Fibroblast of peridontal ligament (primary cell): ENCODE measurements at regions not wholly inside any gene's neighbourhood (a gene's known extent, or its start where the extent isn't known, plus 50 kb on each side); places are given as distances from the start of the nearest gene placed in this dataset.
"Not testable (repeated sequence)": the region's sequence is repeated elsewhere in the genome, so short reads cannot be mapped to it uniquely, and the experiment has no call there.

Experiments
- DNase-seq: peaks from one replicate; pipeline ENCODE4 v3.0.0-alpha.2; 2010; ENCODE audit errors: extremely low read depth

DNA sequence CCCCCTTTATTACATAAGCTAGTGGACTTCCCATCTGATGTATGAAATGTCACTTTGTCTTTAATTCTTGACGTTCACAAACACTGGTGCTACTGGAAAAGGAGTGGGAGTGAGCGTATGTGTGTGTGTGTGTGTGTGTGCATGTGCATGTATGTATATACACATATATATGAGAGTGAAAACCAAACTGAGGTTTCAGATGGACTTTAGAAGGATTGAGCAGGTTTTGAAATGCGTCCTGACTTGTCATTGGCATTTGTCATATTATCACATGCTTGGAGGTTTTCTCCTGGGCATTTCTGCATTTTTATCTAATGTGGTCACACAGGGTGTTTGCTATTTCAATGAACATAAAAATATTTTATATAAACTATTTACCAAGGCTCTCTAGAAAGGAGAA is 1085.9 kb downstream of the BCL11B start:
- DNase-seq: no peak

DNA sequence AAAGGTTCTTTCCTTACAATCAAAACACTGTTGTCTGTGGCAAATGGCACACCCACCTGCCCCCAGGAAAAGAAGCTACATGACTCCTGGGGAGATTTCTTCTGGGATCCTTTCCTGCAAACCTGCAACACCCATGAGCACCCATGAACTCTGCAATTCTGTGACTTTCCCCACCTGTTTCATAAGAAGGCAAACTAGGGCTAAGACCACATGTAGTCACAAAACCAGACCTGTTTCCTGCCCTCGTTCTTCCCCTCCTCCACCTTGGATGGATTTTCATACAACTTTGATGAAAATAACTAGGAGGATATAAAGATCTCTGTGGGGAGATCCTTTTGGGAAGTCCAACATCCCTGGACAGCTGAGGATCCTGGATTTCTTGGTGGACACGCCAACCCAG is 1084.7 kb downstream of the BCL11B start:
- no peak for DNase-seq

DNA sequence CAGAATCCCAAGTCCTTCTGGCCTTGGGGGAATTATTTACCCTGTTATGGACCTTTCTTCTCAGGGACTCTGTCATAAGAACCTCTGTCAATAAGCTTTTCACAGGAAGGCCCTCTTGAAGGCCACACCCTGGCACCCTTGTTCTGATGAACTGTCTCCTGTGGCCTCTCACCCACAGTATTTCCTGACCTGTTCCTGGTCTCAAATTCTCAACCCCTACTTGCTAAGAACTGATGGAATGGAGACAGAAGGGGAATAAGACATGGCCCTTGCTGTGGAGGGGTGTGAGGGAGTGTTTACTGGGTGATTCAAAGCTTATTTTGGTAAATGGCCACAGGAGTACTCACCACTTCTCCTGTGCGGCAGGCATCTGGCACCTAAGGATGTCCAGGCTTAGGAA is 1082.9 kb downstream of the BCL11B start:
- no peak for DNase-seq

DNA sequence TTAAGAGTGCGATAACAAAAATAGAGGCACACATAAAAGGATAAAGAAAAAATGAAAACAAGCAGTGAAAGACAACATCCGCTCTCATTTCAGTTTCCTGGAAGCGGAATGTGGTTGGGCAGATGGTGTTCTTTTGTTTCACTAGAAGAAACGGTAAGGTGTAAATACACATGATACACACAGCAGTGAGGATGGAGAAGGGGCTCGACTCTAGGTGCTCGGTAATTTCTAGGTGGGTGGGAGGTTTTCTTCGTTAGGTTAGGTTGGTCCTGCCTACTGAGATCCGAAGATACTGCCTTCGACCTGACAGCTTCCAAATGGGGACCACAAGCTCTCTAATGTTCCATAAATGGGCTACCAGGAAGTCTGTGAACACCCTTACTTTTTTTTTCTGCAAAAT is 1082.5 kb downstream of the BCL11B start:
- no peak for DNase-seq

DNA sequence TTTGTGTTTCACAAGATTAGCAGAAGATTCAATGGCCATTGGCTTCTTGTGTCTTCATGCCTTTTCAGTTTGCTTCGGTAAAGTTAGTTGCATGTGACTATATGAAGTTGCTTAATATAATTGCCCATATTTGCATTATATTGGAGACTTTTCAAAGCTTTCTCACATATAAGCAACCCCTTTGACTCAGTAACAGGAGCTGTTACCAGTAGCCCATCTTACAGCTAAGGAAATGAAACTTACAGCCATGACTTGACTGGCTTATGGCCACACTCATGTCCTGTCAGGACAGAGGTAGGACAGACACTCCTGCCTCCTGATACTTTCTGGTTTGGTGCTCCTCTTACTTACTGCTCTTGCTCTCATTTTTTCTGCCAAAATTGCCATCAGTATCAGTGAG is 1082.1 kb downstream of the BCL11B start:
- DNase-seq: no peak

DNA sequence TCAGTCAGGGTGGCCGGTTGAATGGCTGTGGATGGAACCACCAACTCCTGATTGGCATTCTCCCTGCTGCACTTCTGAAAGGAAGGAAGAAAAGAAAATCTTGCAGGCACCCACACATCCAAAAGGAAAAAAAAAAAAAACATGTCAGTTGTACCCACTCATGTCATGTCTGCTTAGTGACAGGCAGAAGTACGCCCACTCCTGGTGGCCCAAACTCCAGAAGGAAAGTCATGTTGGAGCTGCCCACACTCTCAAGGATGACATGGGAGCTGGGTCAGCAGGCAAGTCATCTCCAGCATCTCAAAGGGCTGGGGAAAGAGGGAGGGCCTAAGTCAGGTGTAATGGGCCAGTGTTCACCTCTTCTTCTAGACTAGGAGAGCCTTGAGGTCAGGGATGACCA is 1079.1 kb downstream of the BCL11B start:
- no peak for DNase-seq

DNA sequence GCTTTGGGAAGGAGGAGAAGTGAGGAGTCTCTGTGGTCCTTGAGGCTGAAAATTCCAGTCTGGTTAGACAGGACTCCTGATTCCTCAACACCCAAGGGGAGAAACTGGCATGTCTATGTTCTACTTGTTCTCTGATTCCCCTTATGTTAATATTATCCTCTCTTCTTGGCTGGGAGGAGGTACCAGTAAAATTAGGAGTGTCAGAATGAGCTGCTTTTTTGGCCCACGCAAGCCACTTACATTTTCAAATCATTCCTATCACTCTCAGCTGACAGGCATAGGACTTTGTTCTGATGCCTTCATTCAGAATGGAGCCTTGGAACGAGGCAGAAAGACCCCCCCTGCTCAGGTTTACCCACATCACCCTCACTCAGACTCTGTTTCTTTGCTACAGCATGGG is 1077.2 kb downstream of the BCL11B start:
- no peak for DNase-seq

DNA sequence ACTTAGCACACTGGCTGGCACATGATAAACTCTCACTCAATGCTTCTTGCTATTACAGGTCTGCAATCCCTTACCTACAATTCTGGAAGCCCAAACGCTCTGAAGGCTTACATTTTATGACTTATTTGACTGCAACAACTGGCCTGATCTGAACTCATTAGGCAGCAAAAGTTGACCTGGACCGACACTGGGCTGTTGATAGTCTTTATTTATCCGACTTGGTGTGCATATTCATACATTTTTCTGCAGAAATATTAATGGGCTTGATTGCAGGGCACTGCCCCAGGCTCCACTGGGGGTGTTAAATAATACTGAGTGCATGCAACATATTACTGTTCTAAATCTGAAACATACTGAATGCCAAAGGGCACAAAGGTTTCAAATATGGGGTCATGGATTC is 1076.7 kb downstream of the BCL11B start:
- DNase-seq: no peak

DNA sequence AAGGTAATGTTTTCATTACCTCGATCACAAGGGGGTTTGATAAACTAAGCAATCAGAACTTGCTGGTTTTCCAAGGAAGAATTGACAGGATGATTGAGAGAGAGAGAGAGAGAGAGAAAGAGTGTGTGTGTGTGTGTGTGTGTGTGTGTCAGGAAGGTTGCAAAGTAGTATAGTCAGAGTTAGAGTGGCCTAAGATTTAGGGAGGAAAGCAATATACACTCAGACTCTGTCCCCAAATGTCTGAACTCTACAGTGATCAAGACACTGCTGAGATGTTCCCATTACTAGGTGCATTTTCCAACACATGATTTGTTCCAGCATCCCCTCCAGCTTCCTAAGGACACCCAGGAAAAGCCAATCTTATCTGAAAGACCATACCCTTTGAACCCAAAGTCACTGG is 1074.1 kb downstream of the BCL11B start:
- DNase-seq: no peak

DNA sequence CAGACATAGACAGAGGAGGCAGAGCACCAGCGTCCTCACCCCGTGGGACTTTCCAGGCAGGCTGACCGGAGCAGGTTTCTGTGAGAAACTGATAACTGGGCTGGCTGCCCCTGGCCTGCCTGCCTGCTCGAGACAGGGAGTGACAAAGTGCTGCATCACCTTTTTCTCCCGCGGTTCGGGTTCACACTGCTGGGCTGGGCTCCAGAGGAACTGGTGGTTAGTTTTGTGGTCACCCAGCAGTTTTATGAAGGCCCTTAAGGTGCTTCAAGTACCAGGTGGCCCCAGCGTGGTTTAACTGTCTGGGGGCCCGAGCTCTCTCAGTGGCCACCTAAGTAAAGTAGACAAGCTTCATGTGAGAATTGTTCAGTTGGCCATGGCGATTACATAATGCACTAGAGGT is 1073.6 kb downstream of the BCL11B start:
- DNase-seq: no peak

DNA sequence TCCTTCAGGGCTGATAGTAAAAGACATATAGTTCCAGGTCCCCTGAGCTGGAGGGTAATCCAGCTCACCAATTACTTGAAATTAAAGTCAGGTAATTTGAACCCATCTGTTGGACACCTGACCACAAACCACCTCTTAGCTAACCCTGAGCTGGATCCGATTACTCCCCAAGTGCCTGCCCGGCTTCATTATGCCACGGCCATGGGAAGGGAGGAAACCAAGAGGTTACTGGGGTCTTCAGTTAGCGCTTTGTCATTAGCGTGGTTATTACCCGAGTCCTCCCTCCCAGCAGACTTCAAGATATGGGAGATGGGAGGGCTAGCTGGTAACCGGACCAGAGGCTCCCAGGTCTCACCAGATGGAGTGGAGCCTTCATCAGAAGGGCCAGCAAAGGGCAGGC is 1071.4 kb downstream of the BCL11B start:
- no peak for DNase-seq

DNA sequence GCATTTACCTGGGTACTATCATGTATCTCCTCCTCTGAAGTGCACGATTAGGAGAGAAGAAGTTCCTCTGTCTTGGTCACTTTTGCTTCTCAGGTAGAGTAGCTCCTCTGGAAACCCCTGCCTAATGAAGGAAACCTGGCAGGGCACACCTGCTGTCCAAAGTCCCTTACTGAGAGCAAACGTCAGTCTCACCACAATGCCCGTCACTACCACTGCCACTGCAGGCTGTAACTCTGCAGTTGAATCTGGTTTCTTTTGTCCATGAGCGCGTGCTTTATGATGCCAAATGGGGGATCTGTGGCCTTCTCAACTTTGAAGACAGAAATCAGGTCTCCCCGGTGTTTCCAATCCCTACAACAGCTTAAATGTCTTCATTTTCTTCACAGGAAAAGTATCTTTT is 1068.6 kb downstream of the BCL11B start:
- no peak for DNase-seq

DNA sequence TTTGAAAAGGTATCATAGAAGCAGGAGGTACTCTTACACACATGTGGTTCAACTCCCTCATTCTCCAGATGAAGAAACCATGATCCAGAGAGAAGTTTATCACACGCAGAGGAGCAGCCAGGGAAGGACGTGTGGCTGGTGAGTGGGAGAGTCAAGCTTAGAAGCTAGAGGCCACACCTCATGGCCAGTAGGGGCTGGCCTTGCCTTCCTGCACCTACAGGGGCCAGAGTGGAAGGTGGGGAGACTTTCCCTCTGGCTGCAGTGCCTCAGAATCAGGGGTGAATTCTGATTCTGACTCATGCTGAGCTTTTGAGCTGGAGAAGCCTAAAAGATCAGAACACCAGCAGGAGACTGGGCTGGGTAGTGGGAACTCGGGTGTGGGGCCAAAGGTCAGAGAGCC is 1067.9 kb downstream of the BCL11B start:
- no peak for DNase-seq

DNA sequence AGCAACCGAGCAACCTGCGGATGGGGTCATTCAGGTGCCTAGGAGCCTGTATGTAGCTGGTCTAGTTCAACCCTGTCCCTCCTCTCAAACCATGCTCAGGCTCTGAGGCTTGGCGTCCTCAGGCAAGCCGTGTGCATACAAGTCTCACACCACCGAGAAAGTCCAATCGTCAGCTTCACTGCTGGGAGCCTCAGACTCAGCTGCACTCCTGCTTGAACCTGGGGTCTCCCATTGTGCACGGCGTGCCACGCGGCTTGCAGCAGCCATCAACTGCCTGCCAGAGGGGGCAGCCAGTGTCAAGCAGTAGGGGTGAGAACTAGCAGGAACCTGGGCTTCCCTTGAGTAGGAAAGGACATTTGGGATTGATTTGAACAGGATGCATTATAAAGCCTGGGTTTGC is 1064.6 kb downstream of the BCL11B start:
- no peak for DNase-seq

DNA sequence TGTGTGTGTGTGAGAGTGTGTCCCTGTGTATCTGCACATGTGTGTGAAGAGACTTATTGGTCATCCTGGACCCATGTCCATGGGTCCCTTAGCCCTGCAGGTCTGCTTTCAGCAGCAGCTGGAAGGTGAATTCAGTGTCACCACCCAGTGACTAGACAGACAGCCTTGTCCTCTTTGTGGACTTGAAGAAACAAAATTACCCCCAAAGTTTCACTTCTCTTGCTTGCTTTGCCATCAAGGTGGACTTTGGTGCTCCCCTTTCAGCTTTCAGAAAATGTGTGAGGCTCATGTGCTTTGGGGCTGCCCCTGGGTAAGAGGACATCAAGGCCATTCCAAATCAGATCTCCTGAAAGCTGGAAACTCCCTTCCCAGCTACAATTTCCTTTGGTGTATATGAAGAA is 1063.8 kb downstream of the BCL11B start:
- DNase-seq: no peak

DNA sequence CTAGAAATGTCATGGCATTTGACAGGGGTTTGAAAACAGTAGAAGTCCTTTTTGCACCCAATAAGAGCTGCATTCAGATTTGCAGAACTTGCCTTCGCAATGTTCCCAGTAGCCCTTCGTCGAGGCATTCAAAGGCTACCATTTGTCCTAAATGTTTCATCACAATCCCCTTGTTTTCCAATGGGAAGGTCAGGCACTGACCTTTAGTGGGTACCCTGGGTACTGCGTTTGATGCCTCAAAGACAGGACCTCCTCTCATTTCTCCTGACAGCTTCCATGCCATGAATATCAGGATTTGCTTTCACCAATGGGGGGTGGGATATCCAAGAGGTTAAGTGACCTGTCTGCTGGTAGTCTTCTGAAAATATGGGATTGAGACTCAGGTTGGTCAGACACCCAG is 1063.1 kb downstream of the BCL11B start:
- DNase-seq: no peak

DNA sequence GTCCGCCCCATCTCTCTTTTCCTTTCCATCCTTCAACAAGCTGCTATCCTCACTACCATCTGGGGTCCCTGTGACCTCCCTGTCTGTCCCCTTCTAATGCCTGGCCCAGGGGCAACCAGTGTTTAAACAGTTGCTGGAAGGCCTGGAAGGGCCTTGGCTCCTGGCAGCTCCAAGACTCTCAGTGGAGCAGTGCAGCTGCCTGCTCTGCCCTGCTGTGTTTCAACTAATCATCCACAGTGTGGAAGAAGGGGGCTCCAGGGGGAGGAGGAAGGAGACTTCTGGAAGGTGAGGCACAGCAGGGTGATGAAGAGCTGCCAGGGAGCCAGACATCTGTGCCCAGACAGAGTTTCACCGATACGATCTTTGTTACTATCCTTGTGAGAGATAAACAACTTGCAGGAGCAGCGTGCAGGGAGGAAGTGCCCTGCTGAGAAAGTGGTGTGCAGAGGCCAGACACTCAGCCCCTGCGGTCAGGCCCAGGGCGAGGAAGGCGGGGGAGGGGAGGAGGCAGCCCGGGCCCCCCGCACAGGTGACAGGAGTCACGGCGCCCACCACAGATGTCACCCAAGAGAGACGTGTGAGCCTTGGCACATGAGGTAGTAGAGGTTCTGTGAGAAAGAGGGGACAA is 1061.8 kb downstream of the BCL11B start:
- no peak for DNase-seq

DNA sequence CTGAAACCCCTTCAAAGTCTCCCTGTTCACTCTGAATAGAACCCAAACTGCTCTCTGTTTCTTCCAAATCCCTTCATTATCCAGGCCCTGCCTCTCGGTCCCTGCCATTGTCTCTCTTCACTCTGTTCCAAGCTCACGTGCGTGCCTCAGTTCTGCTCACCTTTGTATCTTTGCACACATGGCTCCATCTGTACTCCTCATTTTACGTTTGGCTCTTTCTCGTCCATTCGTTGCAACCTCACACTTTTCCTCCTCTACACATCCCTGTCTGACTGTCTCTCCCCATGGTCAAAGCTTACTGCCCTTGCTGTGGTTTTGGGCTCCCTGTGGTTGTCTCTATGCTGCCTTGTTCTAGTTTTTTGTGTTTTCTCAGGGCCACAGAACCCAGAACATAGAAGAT is 1054.5 kb downstream of the BCL11B start:
- no peak for DNase-seq

DNA sequence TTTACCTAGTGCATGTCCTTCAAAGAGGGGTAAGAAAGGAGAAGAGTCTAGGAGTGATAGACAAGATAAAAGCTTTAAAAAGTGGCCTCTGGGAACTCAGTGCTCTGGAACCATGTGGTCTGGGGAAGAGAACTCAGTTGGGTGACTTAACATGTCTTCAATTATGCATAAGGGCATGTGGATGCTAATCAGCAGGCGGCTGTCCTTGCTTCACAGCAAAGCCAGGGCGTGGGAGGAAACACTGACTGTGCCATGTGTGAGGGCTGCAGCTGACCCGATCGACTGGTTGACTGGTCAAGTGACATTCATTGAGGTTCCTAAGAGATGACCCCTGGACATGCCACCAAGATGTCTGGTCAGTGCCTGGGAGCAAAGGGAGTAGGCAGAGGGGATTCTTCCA is 1053.8 kb downstream of the BCL11B start:
- DNase-seq: no peak

DNA sequence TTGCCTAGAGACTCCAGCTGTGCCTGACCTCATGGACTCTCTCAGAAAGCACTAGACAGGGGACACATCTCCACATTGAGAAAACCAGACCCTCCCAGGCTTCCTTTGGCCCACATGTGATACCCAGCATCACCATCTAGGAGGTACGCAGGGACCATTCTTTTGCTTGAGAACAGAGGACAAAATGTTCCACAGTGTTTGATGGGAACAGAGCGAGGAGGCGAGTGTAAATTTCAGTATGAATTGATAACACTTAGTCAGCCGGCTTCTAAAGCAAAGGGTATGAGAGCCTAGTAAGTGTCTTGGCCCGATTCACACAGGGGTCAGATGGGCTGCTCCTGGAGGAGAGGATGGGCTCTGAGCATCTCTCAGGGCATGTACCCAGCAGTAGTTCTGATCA is 1052.4 kb downstream of the BCL11B start:
- DNase-seq: no peak

DNA sequence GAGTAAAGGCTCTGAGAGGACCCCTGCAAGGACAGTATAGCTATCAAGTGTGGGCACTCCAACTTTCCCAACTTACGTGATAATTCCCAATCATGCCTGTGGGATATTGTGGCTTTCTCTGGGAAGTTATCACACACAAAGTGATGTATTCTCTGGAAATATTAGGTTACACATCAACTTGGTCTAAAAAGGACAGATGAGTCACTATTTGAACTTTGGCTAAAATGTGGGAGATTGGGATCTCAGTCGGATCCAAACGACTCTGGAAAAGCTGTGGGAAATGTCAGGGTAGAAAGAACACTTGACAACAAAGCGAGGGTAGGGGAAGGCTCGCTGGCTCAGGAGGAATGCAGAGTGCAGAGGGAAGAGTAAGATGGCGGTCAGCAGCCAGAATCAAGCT is 1048.9 kb downstream of the BCL11B start:
- DNase-seq: no peak

DNA sequence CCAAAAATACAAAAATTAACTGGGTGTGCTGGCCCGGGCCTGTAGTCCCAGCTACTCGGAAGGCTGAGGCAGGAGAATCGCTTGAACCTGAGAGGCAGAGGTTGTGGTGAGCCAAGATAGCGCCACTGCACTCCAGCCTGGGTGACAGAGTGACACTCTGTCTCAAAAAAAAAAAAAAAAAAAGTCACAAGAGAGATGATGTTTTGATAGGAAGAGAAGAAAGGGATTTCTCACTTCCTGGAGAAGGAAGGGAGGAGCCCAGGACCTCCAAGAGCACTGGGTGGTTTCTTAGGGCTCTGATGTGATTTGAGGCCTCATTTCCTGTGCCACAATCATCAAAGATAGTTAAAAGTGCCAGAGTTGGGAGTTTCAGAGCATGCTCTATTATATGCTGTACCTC is 1048.3 kb downstream of the BCL11B start:
- not testable (repeated sequence) for DNase-seq

DNA sequence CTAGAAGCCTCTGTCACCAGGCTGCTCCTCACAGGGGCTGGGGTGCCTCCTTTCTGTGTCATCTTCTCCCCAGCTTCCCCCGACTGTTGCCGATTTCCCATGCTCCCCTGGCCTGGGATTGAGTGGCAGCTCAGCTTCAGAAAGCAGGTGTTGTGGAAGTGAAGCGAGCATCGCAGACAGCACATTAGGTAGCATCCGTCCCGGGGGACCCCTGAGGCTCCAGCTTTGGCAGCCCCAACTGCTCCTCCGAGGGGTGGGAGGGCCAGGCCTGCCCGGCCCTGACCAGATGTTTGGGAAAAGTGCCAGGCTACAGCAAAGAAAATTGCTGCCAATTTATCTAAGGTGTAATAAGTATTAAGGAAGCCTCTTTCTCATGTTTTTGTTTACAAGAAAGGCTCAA is 1045.6 kb downstream of the BCL11B start:
- no peak for DNase-seq

DNA sequence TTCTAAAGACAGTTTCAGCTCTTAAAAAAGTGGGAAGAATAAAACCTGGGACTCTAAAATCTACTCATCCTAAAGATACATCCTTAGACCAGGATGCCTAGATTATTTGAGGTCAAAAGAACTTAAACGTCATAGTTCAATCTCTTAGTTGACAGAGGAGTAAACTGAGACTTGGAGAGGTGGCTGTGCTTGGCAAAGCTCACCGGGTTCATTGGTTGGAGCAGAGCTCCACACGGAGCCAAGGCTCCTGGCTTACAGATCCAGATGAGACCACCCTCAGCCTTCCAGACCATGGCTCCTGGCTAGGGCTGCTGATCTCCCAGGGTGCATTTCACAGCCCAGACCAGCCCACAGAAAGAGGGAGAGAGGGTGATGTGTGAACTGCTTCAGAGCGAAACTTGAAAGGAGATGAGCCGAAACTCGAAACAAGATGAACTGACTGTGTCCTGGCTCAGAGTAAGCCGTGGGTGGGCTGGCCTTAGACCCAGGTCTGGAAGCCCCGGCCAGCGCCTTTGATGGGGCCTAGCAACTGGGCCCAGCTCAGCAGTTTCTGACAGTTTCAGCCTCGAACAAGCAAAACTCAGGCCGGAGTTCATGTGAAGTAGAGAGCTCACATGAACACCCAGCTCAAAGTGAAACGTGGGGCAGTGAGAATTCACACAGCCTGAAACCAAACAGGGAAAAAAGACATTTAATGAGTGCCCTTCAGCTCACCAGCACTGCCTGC is 1044.8 kb downstream of the BCL11B start:
- DNase-seq: no peak
